Left ventricle myocardium inferior (tissue), 1 donor: ENCODE measurements at regions not wholly inside any gene's neighbourhood (a gene's known extent, or its start where the extent isn't known, plus 50 kb on each side); places are given as distances from the start of the nearest gene placed in this dataset.

Experiments
- DNase-seq: peaks from one replicate; pipeline ENCODE4 v3.0.0-alpha.2; 2020
- H3K27ac ChIP-seq: fragments of 200-600 bp; replicated peaks from 2 replicates; pipeline ENCODE4 v1.8.0; 2021
- H3K27me3 ChIP-seq: fragments of 200-600 bp; 2 replicates; pipeline ENCODE4 v1.8.0; 2021; ENCODE audit warnings: low read depth
- H3K36me3 ChIP-seq: fragments of 200-600 bp; 2 replicates; pipeline ENCODE4 v1.8.0; 2021
- H3K4me1 ChIP-seq: fragments of 200-600 bp; 2 replicates; pipeline ENCODE4 v1.8.0; 2021
- H3K4me3 ChIP-seq: fragments of 200-600 bp; 2 replicates; pipeline ENCODE4 v1.8.0; 2021; ENCODE audit warnings: mild to moderate bottlenecking, moderate library complexity
- H3K9me3 ChIP-seq: fragments of 200-600 bp; replicated peaks from 2 replicates; pipeline ENCODE4 v1.8.0; 2021
- CTCF ChIP-seq: fragments of 200-600 bp; IDR thresholded peaks from 2 replicates; pipeline ENCODE4 v1.8.0; 2021; ENCODE audit warnings: antibody characterized with exemption, mild to moderate bottlenecking, borderline replicate concordance
- intact Hi-C: fragments of 100-400 bp; cut with micrococcal nuclease; formaldehyde crosslinking; loops from one replicate; pipeline ENCODE4 v1.11.0; 2022
- donor health status: DM: no; HTN: yes; CAD: no; lungs with severe emphysema.

GRCh38 chr10:121661451-121661851 lies 63.2 kb upstream of the FGFR2 start:
- Histone ChIP-seq H3K4me1 (no peaks in the 10 kb centered on the region), H3K27me3 (peaks cover 8% of the 10 kb centered on the region), H3K27ac (no peak overlapping the region), H3K4me3 (no peak overlapping the region), H3K36me3 (no peaks in the 10 kb centered on the region), H3K9me3 (peaks cover 7% of the 10 kb centered on the region)
- no peak for TF ChIP-seq CTCF
- intact Hi-C loops: no loop called here
- no peak for DNase-seq

- H3K4me1 ChIP-seq: no peaks in the 10 kb centered on the region
- H3K36me3 ChIP-seq: no peaks in the 10 kb centered on the region
- no peaks in the 10 kb centered on the region for H3K9me3 ChIP-seq
- no peak overlapping the region for H3K4me3 ChIP-seq
- H3K27ac ChIP-seq: no peak overlapping the region
- no peak for DNase-seq
- intact Hi-C loops: no loop called here
- H3K27me3 ChIP-seq: peaks cover 3% of the 10 kb centered on the region
- no peak for TF ChIP-seq CTCF
These were observed 61.0 kb upstream of the FGFR2 start for GRCh38 chr10:121659236-121659635.

- no peak for DNase-seq
- peaks cover 9% of the 10 kb centered on the region for H3K27me3 ChIP-seq
- no peaks in the 10 kb centered on the region for H3K36me3 ChIP-seq
- no peak overlapping the region for H3K27ac ChIP-seq
- H3K4me1 ChIP-seq: no peaks in the 10 kb centered on the region
- no peak for TF ChIP-seq CTCF
- H3K9me3 ChIP-seq: no peaks in the 10 kb centered on the region
- intact Hi-C loops: no loop called here
- H3K4me3 ChIP-seq: no peak overlapping the region
These were observed 60.4 kb upstream of the FGFR2 start for GRCh38 chr10:121658611-121659010.

GRCh38 chr10:121658111-121658510 lies 59.9 kb upstream of the FGFR2 start:
- Histone ChIP-seq H3K27me3 (peaks cover 8% of the 10 kb centered on the region), H3K27ac (no peak overlapping the region), H3K4me3 (no peak overlapping the region), H3K9me3 (no peaks in the 10 kb centered on the region), H3K4me1 (no peaks in the 10 kb centered on the region), H3K36me3 (no peaks in the 10 kb centered on the region)
- no peak for DNase-seq
- TF ChIP-seq CTCF: no peak
- intact Hi-C loops: no loop called here

GRCh38 chr10:121655254-121656144 lies 57.3 kb upstream of the FGFR2 start:
- Histone ChIP-seq H3K4me3 (no peak overlapping the region), H3K4me1 (no peaks in the 10 kb centered on the region), H3K9me3 (no peaks in the 10 kb centered on the region), H3K36me3 (no peaks in the 10 kb centered on the region), H3K27ac (no peak overlapping the region), H3K27me3 (peaks cover 23% of the 10 kb centered on the region)
- TF ChIP-seq CTCF: no peak
- intact Hi-C loops: no loop called here
- no peak for DNase-seq
